A172 (cell line): ENCODE measurements at regions not wholly inside any gene's neighbourhood (a gene's known extent, or its start where the extent isn't known, plus 50 kb on each side); places are given as distances from the start of the nearest gene placed in this dataset.
A peak's percentile ranks its signal among the peaks of the same experiment; 100 is the strongest.
"Not testable (repeated sequence)": the region's sequence is repeated elsewhere in the genome, so short reads cannot be mapped to it uniquely, and the experiment has no call there.

Source experiments
- DNase-seq: peaks from one replicate; pipeline ENCODE4 v3.0.0-alpha.2; 2015; ENCODE audit warnings: low spot score

DNA sequence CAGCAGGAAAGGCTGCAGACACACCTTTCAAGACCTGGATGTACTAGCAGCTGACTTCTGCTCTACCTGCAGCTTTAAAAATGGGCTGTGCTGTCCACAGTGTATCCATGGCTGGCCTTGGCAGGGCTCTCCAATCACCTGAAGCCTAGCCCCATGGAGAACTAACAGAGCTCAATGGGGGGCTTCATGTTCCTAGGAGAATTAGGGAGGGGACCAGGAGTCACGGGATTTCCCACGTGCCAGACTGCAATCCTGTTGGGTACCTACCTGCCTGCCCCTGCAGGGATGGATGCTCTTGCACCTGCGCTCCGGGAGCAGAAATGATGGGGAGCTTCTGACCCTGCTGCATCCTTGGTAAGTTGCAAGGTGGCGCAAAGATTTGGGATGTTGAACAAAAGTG is 462.1 kb downstream of the ICE1 start:
- DNase-seq = no peak

DNA sequence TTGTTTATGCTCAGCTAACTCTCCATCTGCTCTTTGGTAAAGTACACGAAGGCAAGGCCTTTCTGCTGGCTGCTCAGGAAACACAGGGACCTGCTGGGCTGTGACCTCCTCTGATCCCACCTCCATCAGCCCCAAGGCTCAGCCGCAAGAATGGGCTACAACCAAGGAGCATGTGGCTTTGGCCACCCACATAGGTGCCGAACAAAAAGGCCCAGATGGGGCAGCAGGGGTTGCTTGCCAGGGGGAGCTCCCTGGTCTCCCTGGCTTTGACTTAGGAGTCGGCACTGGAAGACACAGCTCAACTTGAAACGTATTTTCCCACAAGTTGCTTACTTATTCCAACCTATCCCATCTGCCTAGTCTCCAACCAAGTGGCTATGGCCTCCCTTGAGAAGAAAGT is 461.1 kb downstream of the ICE1 start:
- DNase-seq = no peak

DNA sequence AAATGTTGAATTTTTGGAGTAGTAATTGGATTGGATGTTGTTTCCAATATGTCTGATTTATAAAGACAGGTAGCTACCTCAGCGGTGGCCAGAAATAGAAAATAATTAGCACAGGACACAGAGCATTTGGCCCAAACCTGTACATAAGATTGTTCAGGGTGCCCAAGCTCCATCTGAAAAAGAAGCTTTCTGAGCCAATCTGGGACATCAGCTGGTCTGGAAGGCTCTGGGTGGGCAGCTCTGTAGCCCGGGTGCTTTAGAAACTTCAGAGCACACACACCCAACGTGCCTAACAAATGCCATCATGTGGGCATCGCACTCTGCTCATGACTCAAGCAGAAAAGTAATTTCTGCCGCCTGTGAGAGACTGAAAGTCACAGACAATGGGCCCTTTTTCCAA is 460.7 kb downstream of the ICE1 start:
- no peak for DNase-seq

GRCh38 chr5:5882706-5883105 is 460.2 kb downstream of the ICE1 start:
- no peak for DNase-seq

- no peak for DNase-seq
Measured at GRCh38 chr5:5881294-5881693, 458.8 kb downstream of the ICE1 start.

GRCh38 chr5:5880077-5880763 is 457.7 kb downstream of the ICE1 start:
- no peak for DNase-seq

- no peak for DNase-seq
Measured at GRCh38 chr5:5857396-5857795, 434.9 kb downstream of the ICE1 start.

GRCh38 chr5:5854087-5854486 is 431.6 kb downstream of the ICE1 start:
- no peak for DNase-seq

DNA sequence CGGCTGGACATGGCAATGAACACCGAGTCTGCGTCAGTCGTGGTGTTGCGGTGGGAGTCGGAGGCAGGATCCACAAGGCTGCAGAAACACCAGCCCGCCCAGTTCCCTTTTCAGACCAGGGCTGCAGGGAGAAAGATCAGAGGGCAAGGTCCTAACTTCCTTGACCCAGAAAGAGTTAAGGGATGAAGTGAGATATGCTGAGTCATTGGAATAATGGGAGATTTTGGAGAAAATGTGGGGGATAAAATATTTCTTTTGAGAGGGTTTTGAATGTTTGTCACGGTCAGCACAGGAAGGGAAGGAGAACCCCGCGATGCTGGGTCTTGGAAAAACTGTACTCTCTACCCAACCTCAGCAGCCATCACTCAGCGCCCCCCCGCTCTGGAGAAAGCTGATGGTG is 416.0 kb downstream of the ICE1 start:
- no peak for DNase-seq

GRCh38 chr5:5831622-5832021 is 409.1 kb downstream of the ICE1 start:
- DNase-seq = not testable (repeated sequence)

DNA sequence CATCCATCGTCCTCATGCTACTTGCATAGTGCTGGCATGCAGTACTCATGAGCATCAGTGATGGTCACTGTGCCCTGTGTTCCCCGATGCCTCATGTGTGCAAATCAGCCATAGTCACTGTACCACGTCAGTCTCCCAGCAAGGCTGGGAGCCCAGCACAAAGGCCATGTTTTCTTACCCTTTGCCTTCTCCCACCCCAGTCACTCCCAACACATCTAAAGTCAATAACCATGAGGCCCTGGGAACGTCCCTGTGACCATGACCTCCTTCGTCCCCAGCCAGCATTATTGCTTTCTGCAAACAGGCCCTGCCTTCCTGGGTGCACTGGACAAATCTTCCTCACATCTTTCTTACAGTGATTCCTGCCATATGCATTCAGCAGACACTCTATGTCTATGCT is 406.1 kb downstream of the ICE1 start:
- DNase-seq = no peak

DNA sequence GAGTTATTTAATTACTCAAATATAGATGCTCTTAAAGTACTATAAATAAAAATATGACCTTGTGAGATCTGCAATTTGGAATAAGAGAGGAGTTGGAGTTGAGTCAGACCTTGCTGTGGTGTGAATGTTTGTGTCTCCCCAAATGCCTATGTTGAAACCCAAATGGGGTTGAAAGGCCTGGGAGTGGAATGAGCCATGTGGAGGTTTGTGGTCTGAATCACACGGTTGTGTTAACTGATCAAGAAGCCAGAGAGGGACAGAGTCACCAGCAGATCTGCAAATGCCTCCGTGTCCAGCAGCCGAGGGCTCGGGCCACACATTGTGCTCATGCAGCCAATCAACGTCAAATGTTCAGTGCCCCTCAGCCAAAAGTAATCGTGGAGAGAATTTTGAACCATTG is 404.4 kb downstream of the ICE1 start:
- peak; percentile 10 for DNase-seq

GRCh38 chr5:5822729-5823257 is 400.3 kb downstream of the ICE1 start:
- no peak for DNase-seq

GRCh38 chr5:5816960-5817359 is 394.5 kb downstream of the ICE1 start:
- DNase-seq = no peak

GRCh38 chr5:5813441-5813840 is 391.0 kb downstream of the ICE1 start:
- no peak for DNase-seq

DNA sequence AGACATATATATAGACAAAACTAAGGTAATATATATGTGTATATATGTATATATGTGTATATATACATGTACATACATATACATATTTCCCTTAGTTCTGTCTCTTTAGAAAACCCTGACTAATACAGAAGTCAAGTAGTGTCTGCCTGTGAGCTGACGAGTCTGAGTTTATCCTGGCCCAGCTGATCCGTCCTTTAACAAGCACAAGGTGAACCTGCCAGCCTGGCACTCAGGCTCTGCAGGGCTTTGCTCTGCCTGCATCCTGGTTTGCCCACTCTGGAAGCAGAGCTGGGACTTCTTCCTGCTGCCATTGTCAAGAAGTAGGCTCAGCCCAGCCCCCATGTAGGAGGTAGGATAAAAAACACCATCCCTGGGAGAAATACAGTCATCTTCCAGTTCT is 388.0 kb downstream of the ICE1 start:
- DNase-seq = no peak

GRCh38 chr5:5805916-5806315 is 383.4 kb downstream of the ICE1 start:
- DNase-seq = no peak

GRCh38 chr5:5804478-5805233 is 382.2 kb downstream of the ICE1 start:
- no peak for DNase-seq

GRCh38 chr5:5800801-5801761 is 378.6 kb downstream of the ICE1 start:
- no peak for DNase-seq

DNA sequence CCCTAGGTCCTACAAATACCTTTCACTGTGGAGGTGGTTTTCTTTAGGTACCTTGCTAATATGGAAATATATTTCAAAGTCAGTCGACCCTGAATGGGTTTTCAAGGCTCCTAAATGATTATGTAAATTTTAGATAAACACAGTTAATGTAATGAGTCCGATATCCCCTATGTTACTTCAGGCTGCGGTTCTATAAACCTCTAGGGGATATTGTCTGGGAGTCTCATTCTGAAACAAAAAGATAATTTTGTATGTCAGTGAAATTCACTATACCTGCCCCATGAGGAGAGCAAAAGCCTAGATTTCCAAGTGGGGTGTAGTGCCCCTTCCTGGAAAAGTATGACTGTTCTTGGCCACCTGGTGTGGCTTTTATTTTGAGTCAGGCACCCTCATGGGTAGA is 377.3 kb downstream of the ICE1 start:
- no peak for DNase-seq

- DNase-seq = no peak
Measured at GRCh38 chr5:5799229-5799628, 376.8 kb downstream of the ICE1 start.

DNA sequence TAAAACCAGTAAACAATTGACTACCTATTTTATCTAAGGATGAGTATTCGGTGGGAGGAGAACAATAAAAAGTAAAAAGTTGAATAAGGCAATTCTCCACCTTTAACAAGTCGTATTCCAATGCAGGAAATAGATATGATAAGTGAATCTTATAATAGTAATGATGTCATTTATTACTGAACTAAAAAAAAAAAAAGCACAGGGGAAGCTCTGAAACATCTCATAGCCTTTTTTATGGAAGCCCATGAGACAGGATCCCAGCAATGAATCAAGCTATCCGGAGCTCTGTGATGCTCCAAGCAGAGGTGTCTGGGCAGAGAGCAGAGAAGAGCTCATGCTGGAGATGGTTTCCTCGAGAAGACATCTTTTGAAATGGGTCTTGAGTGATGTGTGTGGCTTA is 376.0 kb downstream of the ICE1 start:
- no peak for DNase-seq
